Epithelial cell of proximal tubule (primary cell): ENCODE measurements at regions not wholly inside any gene's neighbourhood (a gene's known extent, or its start where the extent isn't known, plus 50 kb on each side); places are given as distances from the start of the nearest gene placed in this dataset.

Source experiments
- DNase-seq: peaks from one replicate; pipeline ENCODE4 v3.0.0-alpha.2; 2011; ENCODE audit warnings: low read depth
- H3K4me3 ChIP-seq: 2 replicates; pipeline ENCODE4 v1.5.1; 2011; ENCODE audit warnings: low read depth, mild to moderate bottlenecking, low read length
- TF ChIP-seq, protein P1 (sequence below): conservative IDR thresholded peaks from 2 replicates; pipeline ENCODE4 v1.5.1; 2012; ENCODE audit warnings: low read depth, mild to moderate bottlenecking, low read length

DNA sequence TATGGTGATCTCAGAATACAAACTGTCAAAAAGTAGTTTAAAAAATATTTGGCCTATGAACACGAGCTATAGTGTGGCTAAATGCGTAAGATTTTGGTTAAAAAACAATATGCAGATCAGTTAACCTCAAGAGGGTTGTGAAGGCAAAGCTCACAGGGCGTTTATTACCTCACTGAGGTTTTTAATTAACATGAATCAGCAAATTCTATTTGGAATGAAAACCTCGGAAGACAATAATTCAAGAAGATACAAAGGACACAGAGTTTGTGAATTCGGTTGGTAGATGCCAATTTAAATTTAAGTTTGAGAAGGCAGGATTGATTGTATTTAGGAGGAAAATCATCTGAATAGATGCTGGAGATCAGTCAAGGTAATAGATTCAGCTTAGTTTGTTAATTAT is 1434.6 kb downstream of the C4orf33 start:
- no peak for DNase-seq
- TF ChIP-seq, protein P1, sequence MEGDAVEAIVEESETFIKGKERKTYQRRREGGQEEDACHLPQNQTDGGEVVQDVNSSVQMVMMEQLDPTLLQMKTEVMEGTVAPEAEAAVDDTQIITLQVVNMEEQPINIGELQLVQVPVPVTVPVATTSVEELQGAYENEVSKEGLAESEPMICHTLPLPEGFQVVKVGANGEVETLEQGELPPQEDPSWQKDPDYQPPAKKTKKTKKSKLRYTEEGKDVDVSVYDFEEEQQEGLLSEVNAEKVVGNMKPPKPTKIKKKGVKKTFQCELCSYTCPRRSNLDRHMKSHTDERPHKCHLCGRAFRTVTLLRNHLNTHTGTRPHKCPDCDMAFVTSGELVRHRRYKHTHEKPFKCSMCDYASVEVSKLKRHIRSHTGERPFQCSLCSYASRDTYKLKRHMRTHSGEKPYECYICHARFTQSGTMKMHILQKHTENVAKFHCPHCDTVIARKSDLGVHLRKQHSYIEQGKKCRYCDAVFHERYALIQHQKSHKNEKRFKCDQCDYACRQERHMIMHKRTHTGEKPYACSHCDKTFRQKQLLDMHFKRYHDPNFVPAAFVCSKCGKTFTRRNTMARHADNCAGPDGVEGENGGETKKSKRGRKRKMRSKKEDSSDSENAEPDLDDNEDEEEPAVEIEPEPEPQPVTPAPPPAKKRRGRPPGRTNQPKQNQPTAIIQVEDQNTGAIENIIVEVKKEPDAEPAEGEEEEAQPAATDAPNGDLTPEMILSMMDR: no peak
- H3K4me3 ChIP-seq: no peak overlapping the region

DNA sequence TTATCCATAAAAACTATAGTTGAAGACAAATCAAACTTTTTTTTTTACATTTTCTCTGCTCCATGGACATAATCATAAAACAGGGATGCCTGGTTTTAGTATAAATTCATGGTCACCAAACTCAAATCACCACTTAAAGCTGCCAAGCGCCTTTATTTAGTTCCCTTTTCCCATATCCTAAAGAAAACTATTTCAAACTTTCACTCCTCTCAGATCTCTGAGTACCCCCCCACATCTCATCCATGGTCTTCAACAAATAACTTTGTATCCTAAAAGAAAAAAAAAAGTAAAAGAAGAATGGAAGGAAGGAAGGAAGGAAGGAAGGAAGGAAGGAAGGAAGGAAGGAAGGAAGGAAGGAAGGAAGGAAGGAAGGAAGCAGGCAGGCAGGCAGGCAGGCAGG is 1438.7 kb downstream of the C4orf33 start:
- no peak overlapping the region for H3K4me3 ChIP-seq
- DNase-seq: no peak
- TF ChIP-seq, protein P1: no peak

DNA sequence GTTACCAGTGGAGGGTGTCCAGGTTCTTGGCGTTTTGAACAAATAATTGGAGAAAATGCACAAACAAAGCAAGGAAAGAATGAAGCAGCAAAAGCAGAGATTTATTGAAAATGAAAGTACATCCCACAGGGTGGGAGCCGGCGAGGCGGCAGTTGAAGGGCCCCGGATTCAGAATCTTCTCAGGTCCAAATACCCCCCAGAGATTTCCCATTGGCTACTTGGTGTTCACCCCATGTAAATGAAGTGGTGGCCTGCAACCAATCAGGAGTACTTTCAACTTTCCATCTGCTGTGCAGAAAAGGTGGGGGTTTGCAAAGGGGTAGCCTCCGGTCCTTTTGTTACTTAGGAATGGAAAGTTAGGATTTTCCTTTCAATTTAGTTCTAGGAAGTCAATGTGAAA is 1447.0 kb downstream of the C4orf33 start:
- TF ChIP-seq, protein P1: no peak
- no peak overlapping the region for H3K4me3 ChIP-seq
- no peak for DNase-seq

DNA sequence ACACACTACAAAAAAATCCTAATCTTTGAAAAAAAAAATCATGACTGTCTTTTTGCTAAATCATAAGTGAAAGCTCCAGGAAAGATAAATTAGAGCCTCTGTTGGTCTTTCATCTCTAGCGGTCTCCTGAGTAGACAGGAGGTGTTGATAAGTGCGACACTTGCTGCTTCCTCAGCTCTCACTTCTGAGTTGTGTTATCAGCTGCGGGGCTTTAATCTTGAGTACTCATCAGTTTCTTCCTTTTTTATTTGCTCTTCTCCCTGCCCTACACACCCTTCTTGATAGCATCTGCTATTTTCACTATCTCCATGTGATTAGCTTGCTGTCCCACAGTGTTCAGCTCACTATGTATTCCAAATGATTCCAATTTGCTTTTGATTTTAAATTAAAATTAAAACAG is 1449.2 kb downstream of the C4orf33 start:
- TF ChIP-seq, protein P1: no peak
- no peak for DNase-seq

DNA sequence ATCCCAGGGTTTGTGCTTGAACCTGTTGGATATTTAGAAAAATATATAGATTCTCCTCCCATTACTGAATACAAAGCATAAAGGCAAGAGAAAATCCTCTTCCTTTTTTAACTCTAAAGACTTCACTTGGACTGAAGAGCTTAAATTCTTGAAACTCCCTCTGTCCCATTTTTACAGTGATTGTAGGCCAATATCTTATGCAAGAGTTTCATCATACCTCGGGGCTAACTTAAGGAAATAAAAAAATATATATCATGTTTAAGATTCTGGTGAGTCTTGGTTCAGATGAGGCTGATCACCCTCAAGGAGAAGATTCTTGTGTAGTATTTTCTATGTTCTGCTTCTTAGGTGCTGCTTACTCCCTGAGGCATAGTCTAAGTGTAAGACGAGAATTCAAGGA is 1449.6 kb downstream of the C4orf33 start:
- TF ChIP-seq, protein P1: no peak

More for the DNA sequence above, 1449.2 kb downstream of the C4orf33 start:
- H3K4me3 ChIP-seq: no peak overlapping the region

DNA sequence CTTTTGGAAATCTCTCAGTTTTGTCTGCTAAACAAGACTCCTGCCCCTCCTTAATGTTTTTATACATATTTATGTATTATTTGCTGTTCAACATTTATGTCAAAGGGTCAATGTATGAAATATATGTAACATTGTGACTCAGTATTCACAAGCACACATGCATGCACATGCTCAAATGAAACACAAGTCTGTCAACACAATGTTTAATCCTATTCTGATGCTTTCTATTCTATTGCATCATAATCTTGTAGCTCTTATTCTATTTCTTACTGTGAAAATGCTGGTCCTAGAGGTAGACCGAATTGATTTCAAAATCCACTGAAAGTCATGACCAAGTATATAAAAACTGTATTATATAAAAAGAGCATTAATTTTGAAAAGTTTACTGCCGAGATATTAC is 1463.3 kb downstream of the C4orf33 start:
- TF ChIP-seq, protein P1: no peak
- no peak overlapping the region for H3K4me3 ChIP-seq
- no peak for DNase-seq

More for the DNA sequence above, 1449.6 kb downstream of the C4orf33 start:
- H3K4me3 ChIP-seq: no peak overlapping the region
- DNase-seq: no peak

DNA sequence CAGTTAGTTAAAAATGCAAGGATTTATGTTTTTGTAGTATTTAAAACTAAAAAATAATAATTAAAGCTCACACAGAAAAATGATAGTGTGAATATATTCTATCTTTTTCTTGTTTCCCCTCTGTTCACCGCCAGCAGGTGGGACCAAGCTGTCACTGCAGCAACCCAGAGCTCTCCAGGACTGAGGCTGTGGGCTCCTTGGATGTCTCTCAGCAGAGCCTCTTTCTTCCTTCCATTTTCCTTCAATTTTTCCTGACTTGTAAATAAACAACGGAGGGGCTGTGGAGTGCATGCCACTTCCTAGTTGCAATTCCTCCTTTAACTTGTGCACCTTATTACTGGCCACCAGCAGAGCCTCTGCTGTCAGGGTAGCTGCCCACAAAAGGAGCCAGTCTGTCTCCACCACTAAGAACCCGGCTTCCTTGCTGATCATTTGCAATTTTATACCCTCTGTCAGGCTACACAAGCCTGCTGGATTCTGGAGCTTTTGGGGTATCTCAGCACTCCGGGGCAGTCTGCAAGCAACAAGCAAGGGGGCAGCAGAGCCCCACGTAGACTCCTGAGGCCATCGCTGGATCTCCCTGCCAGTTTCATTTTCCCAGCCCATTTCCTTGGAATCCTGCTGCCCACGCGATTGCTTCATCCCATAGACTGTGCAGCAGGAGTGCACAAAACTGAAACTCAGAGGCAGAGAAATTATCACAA is 1467.4 kb downstream of the C4orf33 start:
- peak overlapping the region; percentile 51 for H3K4me3 ChIP-seq
- TF ChIP-seq, protein P1: peak; percentile 71

More for the DNA sequence above, 1467.4 kb downstream of the C4orf33 start:
- peak; percentile 30 for DNase-seq
